22Rv1 (cell line): ENCODE measurements at regions not wholly inside any gene's neighbourhood (a gene's known extent, or its start where the extent isn't known, plus 50 kb on each side); places are given as distances from the start of the nearest gene placed in this dataset.

Experiments
- H3K27ac ChIP-seq: fragments of 450-650 bp; 2 replicates; pipeline ENCODE4 v1.5.1; 2017
- CTCF ChIP-seq: fragments of 450-650 bp; IDR thresholded peaks from 2 replicates; pipeline ENCODE4 v1.5.1; 2017; ENCODE audit warnings: mild to moderate bottlenecking
- ZFX ChIP-seq: fragments of 450-650 bp; IDR thresholded peaks from 2 replicates; pipeline ENCODE4 v1.6.1; 2017; ENCODE audit warnings: antibody characterized with exemption, borderline replicate concordance

- TF ChIP-seq ZFX (no peak), CTCF (no peak)
- H3K27ac ChIP-seq = no peak overlapping the region
Observed at GRCh38 chr13:99067159-99067985, 89.5 kb upstream of the DOCK9 start.

- TF ChIP-seq CTCF = no peak
- TF ChIP-seq ZFX = no peak
- no peak overlapping the region for H3K27ac ChIP-seq
Observed at GRCh38 chr13:99071211-99071610, 93.3 kb upstream of the DOCK9 start.

DNA sequence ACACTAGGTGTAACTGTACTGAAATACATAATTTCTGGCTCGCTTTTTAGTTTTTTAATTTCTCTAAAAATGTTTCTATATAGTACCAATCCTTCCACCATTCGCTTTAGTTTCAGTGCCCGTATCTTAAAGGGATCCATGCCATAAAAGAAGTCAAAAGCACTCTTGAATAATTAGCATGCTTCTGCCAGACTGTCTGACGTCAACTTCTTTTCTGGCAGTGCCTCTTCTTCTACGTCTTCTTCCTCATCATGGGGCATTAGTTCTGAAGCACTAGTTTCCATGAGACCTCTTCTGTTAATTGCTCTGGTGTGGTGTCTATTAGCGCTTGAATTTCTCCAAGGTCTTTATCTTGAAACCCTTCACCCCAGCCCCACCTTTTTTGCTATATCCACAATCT is 93.8 kb upstream of the DOCK9 start:
- H3K27ac ChIP-seq = no peak overlapping the region
- TF ChIP-seq CTCF (no peak), ZFX (no peak)

- no peak for TF ChIP-seq ZFX
- no peak for TF ChIP-seq CTCF
- no peak overlapping the region for H3K27ac ChIP-seq
Observed at GRCh38 chr13:99072356-99072755, 94.5 kb upstream of the DOCK9 start.

- H3K27ac ChIP-seq = no peak overlapping the region
- no peak for TF ChIP-seq CTCF
- TF ChIP-seq ZFX = no peak
Observed at GRCh38 chr13:99072941-99073340, 95.1 kb upstream of the DOCK9 start.

DNA sequence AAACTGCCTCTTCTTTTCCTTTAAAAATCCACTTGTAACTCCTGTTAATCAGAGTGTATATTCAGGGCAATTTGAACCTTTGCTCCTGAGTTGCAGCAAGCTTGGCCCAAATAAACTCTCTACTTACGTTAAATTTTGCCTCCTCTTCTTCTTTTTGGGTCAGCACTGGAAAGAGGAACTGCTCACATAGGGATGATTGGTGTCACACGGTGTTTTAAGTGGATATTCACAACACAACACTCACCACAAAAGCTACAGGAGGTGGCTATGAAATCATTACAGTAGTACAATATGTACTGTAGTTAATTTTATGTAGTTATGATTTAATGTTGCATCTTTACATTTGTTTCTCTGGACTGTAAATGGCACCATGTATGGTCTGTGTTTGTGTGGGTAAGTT is 96.8 kb upstream of the DOCK9 start:
- TF ChIP-seq CTCF (no peak), ZFX (no peak)

More for the DNA sequence above, 96.8 kb upstream of the DOCK9 start:
- no peak overlapping the region for H3K27ac ChIP-seq
